ENCODE measurements at regions not wholly inside any gene's neighbourhood (a gene's known extent, or its start where the extent isn't known, plus 50 kb on each side); places are given as distances from the start of the nearest gene placed in this dataset.
"Not testable (repeated sequence)": the region's sequence is repeated elsewhere in the genome, so short reads cannot be mapped to it uniquely, and the experiment has no call there.

DNA sequence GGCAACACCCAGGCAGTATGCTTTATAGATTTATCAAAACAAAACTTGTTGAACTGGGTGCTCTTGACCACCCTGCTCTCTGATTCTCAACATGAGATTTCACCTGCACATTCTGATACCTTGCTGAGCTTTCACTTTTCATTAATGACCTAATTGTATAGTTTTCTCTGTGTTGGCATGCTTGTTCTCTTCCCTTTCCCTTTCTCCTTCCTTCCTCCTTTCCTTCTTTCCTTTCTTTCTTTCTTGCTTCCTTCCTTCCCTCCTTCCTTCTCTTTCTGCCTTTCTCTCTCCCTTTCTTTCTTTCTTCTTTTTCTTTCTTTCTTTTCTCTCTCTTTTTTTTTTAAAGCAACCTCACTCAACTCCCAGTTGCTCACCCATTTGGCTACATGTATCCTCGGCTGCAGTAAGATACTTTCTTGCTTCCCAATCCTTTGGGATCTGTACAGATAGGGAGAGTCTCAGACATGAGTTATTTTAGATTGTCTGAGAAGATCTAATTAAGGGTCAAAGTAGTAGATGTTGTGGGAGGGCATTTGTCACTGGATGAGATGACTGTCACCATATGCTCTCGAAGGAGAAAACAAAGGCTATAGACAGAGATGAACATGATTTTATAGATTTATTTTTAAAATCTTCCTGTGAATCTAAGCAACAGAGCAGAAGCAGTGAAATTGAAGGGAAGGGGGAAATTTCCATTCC, 458.0 kb downstream of the USP25 start:
- no peak for DNase-seq

DNA sequence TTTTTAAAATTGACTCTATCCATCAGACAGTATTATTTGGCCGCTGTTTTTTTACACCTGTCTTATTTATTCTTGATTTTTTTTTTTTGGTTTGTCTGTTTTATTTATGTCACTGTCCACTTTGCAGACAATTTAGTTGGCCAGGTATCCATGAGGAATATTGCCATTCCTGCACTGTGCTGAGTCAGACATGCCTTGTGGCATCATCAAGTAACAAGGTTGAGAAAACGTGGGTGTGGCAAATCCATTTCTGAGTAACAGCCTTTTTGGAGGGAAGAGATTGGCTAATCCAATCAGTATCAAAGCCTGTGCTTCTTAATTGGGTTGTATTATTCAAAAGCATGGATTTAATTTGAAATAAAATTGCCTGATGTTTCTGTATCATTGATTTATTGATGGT, 463.1 kb downstream of the USP25 start:
- no peak for DNase-seq

DNA sequence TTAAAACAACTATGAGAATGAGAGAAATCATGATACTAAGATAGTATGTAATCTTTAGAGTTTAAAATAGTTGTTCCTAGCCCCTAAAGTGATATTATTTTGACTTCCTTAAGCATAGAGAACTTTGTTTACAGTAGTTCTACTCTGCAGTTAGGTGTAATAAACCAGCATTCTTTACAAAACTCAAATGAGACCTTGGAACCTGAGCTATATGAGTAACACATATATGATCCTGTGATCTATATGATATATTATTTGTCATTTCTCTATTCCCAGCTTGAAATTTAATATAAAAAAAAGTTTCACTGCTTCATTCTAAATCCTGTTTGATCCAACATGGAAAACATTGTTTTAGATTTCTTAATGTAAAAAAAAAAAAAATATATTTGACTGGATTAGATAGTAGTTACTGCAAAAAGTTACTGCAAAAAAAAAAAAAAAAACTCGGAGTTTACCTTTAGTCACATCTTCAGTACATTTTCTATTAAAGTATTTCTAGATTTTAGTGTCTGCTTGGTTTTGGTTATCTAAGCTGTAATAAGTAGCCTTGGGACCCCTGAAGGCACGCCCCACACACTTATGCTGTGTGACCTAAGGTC, 463.8 kb downstream of the USP25 start:
- no peak for DNase-seq

DNA sequence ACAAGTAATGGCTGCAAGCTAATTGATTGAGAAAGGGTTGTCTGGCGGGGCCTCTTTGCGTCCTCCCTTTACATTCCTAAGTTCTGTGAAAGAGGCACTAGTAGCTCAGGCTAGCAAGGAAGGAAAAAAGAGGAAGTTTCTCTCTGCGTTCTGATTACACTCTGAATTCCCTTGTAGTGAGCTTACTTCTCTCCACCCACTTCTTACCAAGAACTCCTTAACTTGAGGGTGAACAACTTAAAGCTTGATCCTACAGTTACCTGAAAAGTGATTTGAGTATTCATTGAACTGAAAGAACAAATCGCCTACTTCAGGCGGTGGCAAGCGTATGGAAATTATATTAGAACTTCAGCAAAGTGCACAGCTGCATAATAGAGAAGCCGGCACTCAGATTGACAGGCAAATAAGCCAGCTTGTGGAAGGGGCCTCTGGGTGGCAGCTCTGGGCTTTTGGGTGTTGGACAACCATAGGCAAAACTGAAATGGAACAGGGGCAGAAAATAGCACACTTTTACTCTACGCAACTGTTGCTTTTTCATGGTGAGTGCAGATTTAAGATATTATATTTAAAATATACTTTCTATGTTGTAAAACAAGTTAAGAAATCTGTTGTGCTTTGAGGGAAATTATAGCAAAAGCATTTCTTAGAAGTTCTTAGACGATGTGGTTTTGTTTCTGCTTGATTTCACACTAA, 464.5 kb downstream of the USP25 start:
- no peak for DNase-seq

DNA sequence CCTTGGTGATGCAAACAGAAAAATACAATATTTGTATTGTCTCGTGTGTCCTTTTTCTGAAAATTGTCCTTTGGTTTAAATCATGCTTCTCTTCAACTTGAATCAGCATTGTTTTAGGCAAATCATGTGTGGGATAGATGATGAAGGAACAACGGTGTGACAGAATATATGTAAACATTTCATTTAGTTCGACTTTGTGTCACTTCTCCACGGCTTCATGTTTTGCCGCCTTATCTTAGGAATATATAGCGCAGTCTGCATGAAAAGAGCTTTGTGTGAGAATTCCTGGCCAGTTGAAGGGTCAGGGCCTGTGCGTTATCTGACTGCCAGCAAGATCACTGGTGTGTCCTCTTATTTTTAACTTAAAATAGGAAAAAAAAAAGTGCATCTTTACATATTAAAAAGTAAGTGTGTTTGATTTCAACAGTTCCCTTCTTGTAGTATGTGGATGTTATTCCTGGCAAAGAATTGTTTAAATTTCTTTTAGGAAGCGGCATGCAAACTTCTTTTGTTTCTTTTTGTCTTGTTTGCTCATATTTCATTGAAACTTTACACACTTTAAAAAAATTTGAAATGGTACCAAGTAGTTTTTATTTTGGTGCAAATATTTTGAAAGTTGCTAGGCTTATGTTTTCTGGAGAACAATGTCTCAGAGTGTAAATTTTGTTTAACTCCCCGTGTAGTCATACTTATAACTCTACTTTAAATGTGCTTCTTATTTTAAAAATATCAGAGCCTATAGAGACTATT, 465.2 kb downstream of the USP25 start:
- DNase-seq, result no peak

DNA sequence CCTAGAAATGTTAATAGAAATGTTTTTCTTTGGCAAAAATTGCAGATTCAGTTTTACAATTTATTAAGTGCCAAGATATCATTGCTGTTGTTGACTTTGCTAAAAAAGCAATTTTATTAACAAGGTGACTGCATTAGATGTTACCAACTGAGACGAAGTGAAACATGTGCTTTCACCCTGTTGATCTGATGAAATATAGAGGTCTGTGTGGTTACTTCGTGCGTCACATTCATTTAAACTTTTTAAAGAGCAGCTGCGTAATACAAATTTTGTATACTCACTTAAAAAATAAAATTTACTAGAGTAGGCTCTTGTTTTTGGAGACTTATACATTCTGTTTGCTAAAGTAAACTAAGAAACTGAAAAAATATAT, 465.7 kb downstream of the USP25 start:
- DNase-seq, result no peak

DNA sequence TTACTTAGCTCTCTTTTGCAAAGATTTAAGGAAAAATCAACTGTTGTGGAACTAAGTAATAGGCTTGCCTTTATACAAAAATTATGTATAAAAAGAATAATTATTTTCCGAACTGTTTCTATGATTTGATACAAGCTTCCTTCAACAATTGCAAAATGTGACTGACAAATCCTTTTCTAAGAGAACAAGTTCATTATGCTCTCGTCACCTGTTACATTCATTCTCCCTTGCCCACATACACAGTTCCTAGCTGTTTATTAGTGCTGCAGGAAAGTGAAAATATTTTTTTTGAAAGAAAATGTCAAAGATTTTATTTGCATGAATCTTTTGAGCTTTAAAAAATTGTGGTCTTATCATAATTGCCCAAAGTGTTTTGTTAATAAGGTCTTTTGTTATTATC, 466.2 kb downstream of the USP25 start:
- DNase-seq, result no peak

DNA sequence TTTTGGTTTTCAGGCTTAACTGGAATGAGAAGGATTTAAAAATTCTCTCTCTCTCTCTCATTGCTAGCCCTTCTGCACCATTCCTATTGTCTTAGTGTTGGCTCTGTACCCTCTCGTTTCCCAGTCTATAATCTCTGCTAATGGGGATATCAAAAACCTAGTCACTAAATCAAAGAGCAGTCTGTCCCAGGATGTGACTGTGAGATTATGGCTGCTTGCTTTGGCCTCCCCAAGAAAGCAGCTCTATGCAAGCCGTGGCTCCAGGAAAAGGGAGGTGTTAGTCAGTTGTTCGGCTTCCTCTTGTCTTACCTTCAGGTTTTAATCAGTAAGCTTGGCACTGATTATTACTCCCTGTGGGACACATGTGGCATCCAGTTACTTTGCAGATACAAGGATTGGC, 468.8 kb downstream of the USP25 start:
- DNase-seq, result no peak

DNA sequence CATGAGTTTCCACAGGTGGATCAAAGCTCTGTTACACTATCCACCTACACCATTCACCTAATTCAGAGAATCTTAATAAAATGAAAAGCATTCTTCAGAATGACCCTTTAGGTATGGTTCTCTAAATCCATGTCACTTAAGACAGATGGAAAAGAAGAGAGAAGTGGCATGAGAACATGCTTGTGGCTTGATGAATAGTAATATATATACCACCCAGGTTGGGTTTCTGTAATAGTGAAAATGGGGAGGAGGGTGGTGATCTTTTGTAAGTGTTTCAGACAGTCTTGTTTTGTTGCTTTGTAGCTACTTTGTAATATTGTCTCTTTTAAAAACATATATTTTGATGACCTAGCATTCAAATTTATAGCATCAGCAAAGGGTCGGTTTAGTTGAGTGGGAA, 469.8 kb downstream of the USP25 start:
- DNase-seq, result no peak

GRCh38 chr21:16201718-16202117, 471.9 kb downstream of the USP25 start:
- DNase-seq, result no peak

DNA sequence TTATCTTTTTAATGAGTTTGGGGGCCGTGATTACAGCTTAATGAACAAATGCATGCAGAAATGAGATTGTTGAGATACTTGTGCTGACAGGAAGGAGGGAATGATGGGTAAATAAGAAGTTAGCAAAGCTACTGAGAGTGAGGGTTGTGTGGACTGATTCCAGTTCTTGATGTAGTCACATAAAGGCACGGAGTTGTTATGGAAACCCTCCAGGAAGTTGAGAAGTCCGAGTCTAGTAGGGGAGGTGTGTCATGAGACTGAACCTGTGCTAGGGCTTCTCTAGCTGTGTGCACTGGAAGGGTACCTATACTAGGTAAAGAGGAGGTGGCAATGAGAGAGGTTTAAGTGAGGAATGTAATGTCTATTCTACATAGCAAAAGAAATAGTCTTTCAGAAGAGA, 475.7 kb downstream of the USP25 start:
- no peak for DNase-seq

- no peak for DNase-seq
These were observed 481.8 kb downstream of the USP25 start for GRCh38 chr21:16211339-16212303.

- no peak for DNase-seq
These were observed 483.7 kb downstream of the USP25 start for GRCh38 chr21:16213518-16213917.

GRCh38 chr21:16215193-16215592, 485.4 kb downstream of the USP25 start:
- no peak for DNase-seq

DNA sequence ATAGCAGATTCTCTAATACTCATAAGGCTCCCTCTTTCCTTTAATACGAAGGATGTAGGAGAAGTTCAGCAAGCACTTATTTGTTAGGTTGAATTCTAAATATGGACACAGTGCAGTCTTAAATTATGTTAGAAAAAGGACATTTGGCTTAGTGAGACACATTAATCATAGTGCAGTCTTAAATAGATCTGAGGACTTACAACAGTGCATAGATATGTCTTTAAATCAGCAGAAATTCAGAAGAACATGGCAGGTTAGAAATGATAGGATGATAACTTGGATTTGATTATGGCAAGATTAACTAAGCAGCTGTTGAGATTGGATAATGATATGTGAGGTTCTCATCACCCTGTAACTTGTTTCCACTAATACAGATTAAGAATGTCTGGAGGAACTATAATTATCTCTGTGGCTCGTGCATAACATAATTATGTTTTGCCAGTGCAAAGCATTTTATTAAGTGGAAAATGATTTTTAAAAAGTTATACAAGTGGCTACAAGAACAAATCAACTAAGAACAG, 485.9 kb downstream of the USP25 start:
- DNase-seq, result no peak

DNA sequence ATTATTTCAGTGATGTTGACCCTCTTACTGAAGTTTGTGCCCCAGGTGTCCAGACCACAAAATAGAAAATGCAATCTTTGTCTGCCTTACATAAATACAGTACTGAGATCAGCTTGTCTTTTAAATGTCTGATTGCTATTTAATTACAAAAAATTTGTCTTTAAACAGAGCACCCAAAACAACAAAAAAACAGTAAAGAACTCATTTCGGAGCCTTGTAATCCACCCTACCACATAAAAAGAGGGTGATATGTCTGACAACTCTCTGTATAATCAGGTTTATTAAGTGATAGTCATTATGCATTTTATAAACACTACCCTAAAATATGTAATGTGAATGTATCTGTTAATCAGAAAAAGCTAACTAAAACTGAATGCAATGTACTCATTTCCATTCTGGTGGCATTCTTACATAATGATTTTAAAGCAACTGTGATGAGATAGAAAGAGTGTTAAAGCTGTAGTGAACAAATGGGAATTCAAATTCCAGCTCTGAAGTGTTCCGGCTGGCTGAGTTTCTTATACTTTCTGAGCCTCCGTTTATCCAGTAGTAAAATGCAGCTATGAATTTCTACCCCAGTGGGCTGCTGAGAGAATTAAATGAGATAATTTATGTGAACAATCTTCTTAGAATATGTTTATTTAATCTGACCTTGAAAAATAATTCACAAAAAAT, 486.6 kb downstream of the USP25 start:
- DNase-seq, result no peak

- DNase-seq, result no peak
These were observed 489.0 kb downstream of the USP25 start for GRCh38 chr21:16218682-16219343.

DNA sequence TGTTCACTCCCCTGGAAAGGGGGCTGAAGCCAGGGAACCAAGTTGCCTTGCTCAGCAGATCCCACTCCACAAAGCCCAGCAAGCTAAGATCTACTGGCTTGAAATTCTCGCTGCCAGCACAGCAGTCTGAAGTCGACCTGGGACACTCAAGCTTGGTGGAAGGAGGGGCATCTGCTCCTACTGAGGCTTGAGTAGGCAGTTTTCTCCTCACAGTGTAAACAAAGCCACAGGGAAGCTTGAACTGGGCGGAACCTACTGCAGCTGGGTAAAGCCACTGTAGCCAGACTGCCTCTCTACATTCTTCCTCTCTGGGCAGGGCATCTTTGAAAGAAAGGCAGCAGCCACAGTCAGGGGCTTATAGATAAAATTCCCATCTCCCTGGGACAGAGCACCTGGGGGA, 495.0 kb downstream of the USP25 start:
- not testable (repeated sequence) for DNase-seq

DNA sequence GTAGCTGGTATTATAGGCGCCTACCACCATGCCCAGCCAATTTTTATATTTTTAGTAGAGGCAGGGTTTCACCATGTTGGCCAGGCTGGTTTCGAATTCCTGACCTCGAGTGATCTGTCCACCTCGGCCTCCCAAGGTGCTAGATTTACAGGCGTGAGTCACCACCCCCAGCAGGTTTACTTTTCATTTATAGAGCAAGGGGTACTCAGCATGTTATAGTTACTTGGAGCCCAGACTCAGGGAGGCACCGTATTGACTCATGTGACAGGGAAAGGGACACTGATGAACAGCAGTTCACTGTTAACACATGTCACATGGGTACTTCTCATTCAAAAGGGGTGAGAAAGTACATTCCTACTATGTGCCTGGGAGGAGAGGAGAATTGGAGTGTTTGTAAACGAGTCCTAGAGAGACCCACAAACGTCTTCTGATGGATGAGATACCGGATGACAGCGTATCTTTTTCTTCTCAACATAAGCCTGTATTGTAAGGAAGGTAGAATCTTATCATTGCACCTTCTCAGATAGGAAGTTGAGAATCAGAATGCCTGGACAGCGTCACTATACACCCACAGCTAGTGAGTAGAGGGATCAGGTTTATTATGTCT, 510.0 kb downstream of the USP25 start:
- no peak for DNase-seq

DNA sequence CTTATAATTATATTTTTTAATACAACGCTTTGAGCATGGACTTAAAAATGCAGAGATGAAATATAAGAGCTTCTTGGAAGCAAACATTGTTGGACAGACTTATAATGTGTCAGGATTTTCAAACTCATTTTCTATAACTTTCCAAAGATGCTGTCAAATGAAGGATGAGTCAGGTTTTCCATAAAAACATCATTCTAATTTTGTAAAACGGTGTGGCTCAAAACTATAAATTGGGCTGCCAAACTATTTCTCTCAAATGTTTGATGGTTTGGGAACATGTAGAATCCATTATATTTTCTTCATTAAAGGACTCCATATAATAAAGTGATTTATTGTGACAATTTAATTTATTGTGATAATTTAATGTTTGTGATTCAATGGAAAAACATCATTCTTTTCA, 511.2 kb downstream of the USP25 start:
- no peak for DNase-seq
